ENCODE measurements at regions not wholly inside any gene's neighbourhood (a gene's known extent, or its start where the extent isn't known, plus 50 kb on each side); places are given as distances from the start of the nearest gene placed in this dataset.

- Histone ChIP-seq H3K79me2 (ENCODE audit: control insufficient read depth, insufficient read depth, low read length) (no peaks in the 10 kb centered on the region), H3K9me3 (replicated peaks; ENCODE audit: control insufficient read depth, insufficient read depth, low read length) (no peaks in the 10 kb centered on the region), H3K9me1 (replicated peaks; ENCODE audit: control insufficient read depth, extremely low read depth, insufficient read depth, low read length) (no peaks in the 10 kb centered on the region), H4K20me1 (replicated peaks; ENCODE audit: control insufficient read depth, extremely low read depth, insufficient read depth, low read length) (no peaks in the 10 kb centered on the region), H3K9ac (replicated peaks; ENCODE audit: extremely low read depth, insufficient read depth, low read length) (no peak overlapping the region), H3K4me1 (ENCODE audit: control insufficient read depth, extremely low read depth, insufficient read depth, low read length) (no peaks in the 10 kb centered on the region), H3K27ac (ENCODE audit: insufficient read depth, low read depth, low read length) (no peak overlapping the region), H2AFZ (ENCODE audit: low read depth, low read length) (no peak overlapping the region), H3K27me3 (ENCODE audit: control insufficient read depth in 2 of 2, insufficient read depth in 2 of 2, low read length in 2 of 2) (no peaks in the 10 kb centered on the region), H3K4me3 (replicated peaks in 1 of 3; ENCODE audit: insufficient read depth in 1 of 3, low read depth in 1 of 3, low read length in 3 of 3) (no peak overlapping the region), H3K36me3 (ENCODE audit: control insufficient read depth in 2 of 2, extremely low read depth in 1 of 2, insufficient read depth in 2 of 2, low read length in 2 of 2) (no peaks in the 10 kb centered on the region), H3K4me2 (ENCODE audit: insufficient read depth, low read length) (no peak overlapping the region)
- ChIA-PET POLR2A (no interaction called here), CTCF (no interaction called here)
- dilution Hi-C loops (cut with MboI; ENCODE audit: extremely low pct_ligation_motif_present, low sequenced_read_pairs): no loop called here
- no peak for TF ChIP-seq EZH2 (IDR thresholded peaks at IDR 0.05; ENCODE audit: borderline replicate concordance, low read depth, low read length, severe bottlenecking)
- TF ChIP-seq FOS (IDR thresholded peaks at IDR 0.05; ENCODE audit: borderline replicate concordance, insufficient read depth, low read length): no peak
- intact Hi-C loops (cut with micrococcal nuclease): loop anchor here (10.0 kb wide), 1 partner anchor 439 kb away; no protein-coding TSS in a partner anchor
- DNase-seq (ENCODE audit: low read depth, low spot score): no peak
- BruUV-seq (replicated peaks): no TSS peak
- FAIRE-seq: no peak
Observed at GRCh38 chr1:90573736-90574135, 143.4 kb downstream of the BARHL2 start.

GRCh38 chr1:90572446-90572845 lies 144.7 kb downstream of the BARHL2 start:
- FAIRE-seq: no peak
- dilution Hi-C loops (cut with MboI; ENCODE audit: extremely low pct_ligation_motif_present, low sequenced_read_pairs): no loop called here

More at GRCh38 chr1:90572446-90572845, 144.7 kb downstream of the BARHL2 start:
- Histone ChIP-seq H2AFZ (ENCODE audit: low read depth, low read length) (no peak overlapping the region), H3K9ac (replicated peaks; ENCODE audit: extremely low read depth, insufficient read depth, low read length) (no peak overlapping the region), H4K20me1 (replicated peaks; ENCODE audit: control insufficient read depth, extremely low read depth, insufficient read depth, low read length) (no peaks in the 10 kb centered on the region), H3K9me1 (replicated peaks; ENCODE audit: control insufficient read depth, extremely low read depth, insufficient read depth, low read length) (no peaks in the 10 kb centered on the region), H3K9me3 (replicated peaks; ENCODE audit: control insufficient read depth, insufficient read depth, low read length) (no peaks in the 10 kb centered on the region), H3K36me3 (ENCODE audit: control insufficient read depth in 2 of 2, extremely low read depth in 1 of 2, insufficient read depth in 2 of 2, low read length in 2 of 2) (no peaks in the 10 kb centered on the region), H3K4me1 (ENCODE audit: control insufficient read depth, extremely low read depth, insufficient read depth, low read length) (no peaks in the 10 kb centered on the region), H3K79me2 (ENCODE audit: control insufficient read depth, insufficient read depth, low read length) (no peaks in the 10 kb centered on the region), H3K4me2 (ENCODE audit: insufficient read depth, low read length) (no peak overlapping the region), H3K27ac (ENCODE audit: insufficient read depth, low read depth, low read length) (no peak overlapping the region), H3K27me3 (ENCODE audit: control insufficient read depth in 2 of 2, insufficient read depth in 2 of 2, low read length in 2 of 2) (no peaks in the 10 kb centered on the region), H3K4me3 (replicated peaks in 1 of 3; ENCODE audit: insufficient read depth in 1 of 3, low read depth in 1 of 3, low read length in 3 of 3) (no peak overlapping the region)
- ChIA-PET CTCF (no interaction called here), POLR2A (no interaction called here)
- intact Hi-C loops (cut with micrococcal nuclease): loop anchor here (10.0 kb wide), 1 partner anchor 438 kb away; no protein-coding TSS in a partner anchor
- TF ChIP-seq MAX (IDR thresholded peaks at IDR 0.05; ENCODE audit: insufficient read depth, insufficient read length) (no peak), POLR2AphosphoS5 (IDR thresholded peaks at IDR 0.05; ENCODE audit: insufficient read depth, low read depth, low read length) (no peak), MYC (IDR thresholded peaks at IDR 0.05; ENCODE audit: low read depth, low read length) (no peak), POLR2A (IDR thresholded peaks at IDR 0.05; ENCODE audit: low read depth, low read length) (no peak), JUN (IDR thresholded peaks at IDR 0.05; ENCODE audit: borderline replicate concordance, insufficient read depth, insufficient read length, low read depth) (no peak), EZH2 (IDR thresholded peaks at IDR 0.05; ENCODE audit: borderline replicate concordance, low read depth, low read length, severe bottlenecking) (no peak), GATA2 (IDR thresholded peaks at IDR 0.05; ENCODE audit: insufficient read depth, insufficient read length, low read depth, low read length) (no peak), FOS (IDR thresholded peaks at IDR 0.05; ENCODE audit: borderline replicate concordance, insufficient read depth, low read length) (no peak)
- TF ChIP-seq, protein P1, sequence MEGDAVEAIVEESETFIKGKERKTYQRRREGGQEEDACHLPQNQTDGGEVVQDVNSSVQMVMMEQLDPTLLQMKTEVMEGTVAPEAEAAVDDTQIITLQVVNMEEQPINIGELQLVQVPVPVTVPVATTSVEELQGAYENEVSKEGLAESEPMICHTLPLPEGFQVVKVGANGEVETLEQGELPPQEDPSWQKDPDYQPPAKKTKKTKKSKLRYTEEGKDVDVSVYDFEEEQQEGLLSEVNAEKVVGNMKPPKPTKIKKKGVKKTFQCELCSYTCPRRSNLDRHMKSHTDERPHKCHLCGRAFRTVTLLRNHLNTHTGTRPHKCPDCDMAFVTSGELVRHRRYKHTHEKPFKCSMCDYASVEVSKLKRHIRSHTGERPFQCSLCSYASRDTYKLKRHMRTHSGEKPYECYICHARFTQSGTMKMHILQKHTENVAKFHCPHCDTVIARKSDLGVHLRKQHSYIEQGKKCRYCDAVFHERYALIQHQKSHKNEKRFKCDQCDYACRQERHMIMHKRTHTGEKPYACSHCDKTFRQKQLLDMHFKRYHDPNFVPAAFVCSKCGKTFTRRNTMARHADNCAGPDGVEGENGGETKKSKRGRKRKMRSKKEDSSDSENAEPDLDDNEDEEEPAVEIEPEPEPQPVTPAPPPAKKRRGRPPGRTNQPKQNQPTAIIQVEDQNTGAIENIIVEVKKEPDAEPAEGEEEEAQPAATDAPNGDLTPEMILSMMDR (IDR thresholded peaks at IDR 0.05; ENCODE audit: extremely low read depth in 1 of 2, insufficient read depth in 1 of 2, low read depth in 1 of 2, low read length in 2 of 2): no peak
- DNase-seq (ENCODE audit: low read depth, low spot score): no peak
- BruUV-seq (replicated peaks): no TSS peak

Measured in endothelial cell of umbilical vein (primary cell).